HEK293 (cell line): ENCODE measurements at regions not wholly inside any gene's neighbourhood (a gene's known extent, or its start where the extent isn't known, plus 50 kb on each side); places are given as distances from the start of the nearest gene placed in this dataset.

ENCODE experiments used
- CTCF ChIA-PET: fragments of 350-600 bp; formaldehyde crosslinking; extraction: SDS; loops from one replicate; lab custom pipeline; 2021; ENCODE audit warnings: antibody characterized with exemption; lab: Yijun Ruan, JAX
- POLR2A ChIA-PET: fragments of 300-600 bp; formaldehyde crosslinking; extraction: SDS; loops from one replicate; lab custom pipeline; 2020; ENCODE audit warnings: antibody characterized with exemption, inconsistent platforms; lab: Yijun Ruan, JAX
- H3K27ac ChIP-seq: fragments of 200-500 bp; sonication (Bioruptor generic); 2 replicates; pipeline ENCODE4 v1.5.1; 2014; ENCODE audit warnings: low read depth, low read length, control low read depth, inconsistent platforms; ENCODE audit errors: extremely low read depth
- H3K36me3 ChIP-seq, 2 experiments: fragments of 200-500 bp in 1 of 2; sonication (Bioruptor generic) in 1 of 2; 1 replicate in 1 of 2; 2 replicates in 1 of 2; pipeline ENCODE4 v1.5.1; 2014 to 2017; ENCODE audit warnings: inconsistent platforms in 2 of 2, low read length in 2 of 2; ENCODE audit not compliant: control insufficient read depth in 2 of 2, insufficient read depth in 1 of 2
- H3K4me1 ChIP-seq: fragments of 200-500 bp; sonication (Bioruptor generic); 2 replicates; pipeline ENCODE4 v1.5.1; 2014; ENCODE audit warnings: mild to moderate bottlenecking, low read length, inconsistent platforms; ENCODE audit not compliant: control insufficient read depth, insufficient read depth
- H3K4me3 ChIP-seq: 2 replicates; pipeline ENCODE4 v1.5.1; 2011; ENCODE audit warnings: low read depth, mild to moderate bottlenecking, control low read depth, low read length, moderate library complexity
- H3K9me3 ChIP-seq: fragments of 200-500 bp; sonication (Bioruptor generic); 2 replicates; pipeline ENCODE4 v1.5.1; 2014; ENCODE audit warnings: low read depth, low read length, inconsistent platforms; ENCODE audit not compliant: control insufficient read depth, insufficient read depth
- GLI2 ChIP-seq: fragments of 450-650 bp; formaldehyde crosslinking; IDR thresholded peaks from 2 replicates; pipeline ENCODE4; 2017; ENCODE audit warnings: missing biosample characterization, missing genetic modification characterization, low read depth, borderline replicate concordance
- GLI4 ChIP-seq: fragments of 450-650 bp; formaldehyde crosslinking; IDR thresholded peaks from 2 replicates; pipeline ENCODE4 v1.5.1; 2016; ENCODE audit warnings: missing biosample characterization, missing genetic modification characterization
- GLIS1 ChIP-seq: fragments of 450-650 bp; formaldehyde crosslinking; IDR thresholded peaks from 2 replicates; pipeline ENCODE4 v1.5.1; 2016; ENCODE audit warnings: missing biosample characterization, missing genetic modification characterization
- REPIN1 ChIP-seq: fragments of 450-650 bp; formaldehyde crosslinking; IDR thresholded peaks from 2 replicates; pipeline ENCODE4 v1.5.1; 2017; ENCODE audit warnings: missing biosample characterization, missing genetic modification characterization, low read depth
- ZFP37 ChIP-seq: fragments of 450-650 bp; formaldehyde crosslinking; IDR thresholded peaks from 2 replicates; pipeline ENCODE4 v1.5.1; 2016; ENCODE audit warnings: missing biosample characterization, missing genetic modification characterization
- ZFP41 ChIP-seq: fragments of 450-650 bp; formaldehyde crosslinking; IDR thresholded peaks from 2 replicates; pipeline ENCODE4 v1.5.1; 2016; ENCODE audit warnings: missing biosample characterization, missing genetic modification characterization, borderline replicate concordance
- ZFP69B ChIP-seq: fragments of 450-650 bp; formaldehyde crosslinking; IDR thresholded peaks from 2 replicates; pipeline ENCODE4 v1.5.1; 2016; ENCODE audit warnings: missing biosample characterization, missing genetic modification characterization
- ZNF112 ChIP-seq: fragments of 450-650 bp; formaldehyde crosslinking; IDR thresholded peaks from 2 replicates; pipeline ENCODE4 v1.5.0; 2017; ENCODE audit warnings: missing biosample characterization, missing genetic modification characterization
- ZNF174 ChIP-seq: fragments of 450-650 bp; formaldehyde crosslinking; IDR thresholded peaks from 2 replicates; pipeline ENCODE4 v1.5.0; 2017; ENCODE audit warnings: missing biosample characterization, mild to moderate bottlenecking, missing genetic modification characterization
- ZNF423 ChIP-seq: fragments of 450-650 bp; formaldehyde crosslinking; IDR thresholded peaks from 2 replicates; pipeline ENCODE4 v1.5.1; 2016; ENCODE audit warnings: missing biosample characterization, missing genetic modification characterization
- ZNF544 ChIP-seq: fragments of 450-650 bp; formaldehyde crosslinking; IDR thresholded peaks from 2 replicates; pipeline ENCODE4 v1.5.0; 2017; ENCODE audit warnings: missing biosample characterization, missing genetic modification characterization
- ZNF558 ChIP-seq: fragments of 450-650 bp; formaldehyde crosslinking; IDR thresholded peaks from 2 replicates; pipeline ENCODE4 v1.5.1; 2016; ENCODE audit warnings: missing biosample characterization, missing genetic modification characterization
- ZNF561 ChIP-seq: fragments of 450-650 bp; IDR thresholded peaks from 2 replicates; pipeline ENCODE4 v1.5.1; 2018; ENCODE audit warnings: missing biosample characterization, missing genetic modification characterization, borderline replicate concordance
- ZNF624 ChIP-seq: fragments of 450-650 bp; formaldehyde crosslinking; IDR thresholded peaks from 2 replicates; pipeline ENCODE4 v1.5.1; 2017; ENCODE audit warnings: missing biosample characterization, missing genetic modification characterization
- ZNF677 ChIP-seq: fragments of 450-650 bp; IDR thresholded peaks from 2 replicates; pipeline ENCODE4 v1.5.0; 2018; ENCODE audit warnings: missing biosample characterization, mild to moderate bottlenecking, missing genetic modification characterization, moderate library complexity
- ZNF707 ChIP-seq: fragments of 450-650 bp; formaldehyde crosslinking; IDR thresholded peaks from 2 replicates; pipeline ENCODE4 v1.5.1; 2016; ENCODE audit warnings: missing biosample characterization, missing genetic modification characterization
- ZNF792 ChIP-seq: fragments of 450-650 bp; formaldehyde crosslinking; IDR thresholded peaks from 2 replicates; pipeline ENCODE4 v1.5.1; 2016; ENCODE audit warnings: missing biosample characterization, missing genetic modification characterization
- TF ChIP-seq, protein P1 (sequence below): fragments of 450-650 bp; formaldehyde crosslinking; IDR thresholded peaks from 2 replicates; pipeline ENCODE4 v1.5.1; 2016; ENCODE audit warnings: missing biosample characterization, missing genetic modification characterization
- TF ChIP-seq, protein P2 (sequence below): IDR thresholded peaks from 2 replicates; pipeline ENCODE4 v1.6.1; 2011; ENCODE audit warnings: mild to moderate bottlenecking, low read depth, low read length, borderline replicate concordance
- TF ChIP-seq, protein P3 (sequence below): fragments of 450-650 bp; formaldehyde crosslinking; IDR thresholded peaks from 2 replicates; pipeline ENCODE4 v1.5.1; 2016; ENCODE audit warnings: missing biosample characterization, missing genetic modification characterization
- TF ChIP-seq, protein P4 (sequence below): fragments of 450-650 bp; formaldehyde crosslinking; IDR thresholded peaks from 2 replicates; pipeline ENCODE4 v1.5.1; 2016; ENCODE audit warnings: missing biosample characterization, missing genetic modification characterization, borderline replicate concordance

DNA sequence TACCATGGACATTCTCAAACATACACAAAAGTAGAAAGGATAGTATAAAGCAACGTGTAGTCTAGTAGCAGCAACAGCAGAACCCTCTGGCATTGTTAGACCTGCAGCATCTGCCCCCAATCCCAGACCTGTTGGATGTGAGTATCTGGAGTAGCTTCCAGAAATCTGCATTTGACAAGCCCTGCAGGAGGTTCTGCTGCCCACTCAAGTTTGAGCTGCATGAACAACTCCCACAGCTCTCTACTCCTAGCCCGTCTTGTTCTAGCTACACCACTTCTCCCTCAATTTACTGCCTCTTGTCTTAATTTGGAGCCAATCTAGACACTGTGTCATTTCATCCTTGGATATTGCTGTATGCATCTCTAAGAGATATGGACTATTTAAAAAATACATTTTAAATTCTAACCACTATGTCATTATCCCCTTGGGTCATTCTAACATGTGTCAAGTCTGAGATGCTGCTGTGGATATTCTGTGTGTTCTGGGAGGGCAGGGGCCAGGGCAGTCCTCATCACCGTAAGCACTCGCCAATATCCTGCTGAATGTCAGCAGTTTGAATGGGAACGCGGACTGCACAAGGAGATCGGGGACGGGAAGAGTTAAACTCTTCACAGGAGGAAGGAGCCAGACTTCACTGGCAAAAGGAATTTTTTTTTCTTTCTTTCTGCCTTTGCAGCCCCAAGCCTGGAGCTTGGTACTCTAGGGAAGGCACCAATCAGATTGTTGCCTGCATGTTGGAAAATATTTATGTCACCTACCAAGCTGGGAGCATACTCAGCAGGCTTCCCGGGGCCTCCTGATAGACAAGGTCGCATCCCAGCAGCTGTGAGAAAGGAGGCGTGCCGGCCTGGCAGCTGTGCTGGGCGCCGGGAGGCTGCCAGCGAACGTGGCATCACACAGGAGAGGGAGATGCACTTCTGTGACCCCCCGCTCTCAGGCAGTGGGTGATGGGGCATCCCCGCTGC is 429.0 kb downstream of the MIAT start:
- POLR2A ChIA-PET: no interaction called here
- H3K4me1 ChIP-seq: no peaks in the 10 kb centered on the region
- CTCF ChIA-PET: interaction anchor here (0.7 kb wide), 1 partner anchor 9 kb away, joined by 4 read pairs; no protein-coding TSS in a partner anchor
- H3K4me3 ChIP-seq: no peak overlapping the region
- H3K27ac ChIP-seq: no peak overlapping the region
- H3K36me3 ChIP-seq: no peaks in the 10 kb centered on the region
- no peaks in the 10 kb centered on the region; the same call in 1 of the 2 replicates for H3K9me3 ChIP-seq
- no peak for TF ChIP-seq ZFP41 (tag by site-specific recombination)
- no peak for TF ChIP-seq ZNF174
- TF ChIP-seq, protein P1, sequence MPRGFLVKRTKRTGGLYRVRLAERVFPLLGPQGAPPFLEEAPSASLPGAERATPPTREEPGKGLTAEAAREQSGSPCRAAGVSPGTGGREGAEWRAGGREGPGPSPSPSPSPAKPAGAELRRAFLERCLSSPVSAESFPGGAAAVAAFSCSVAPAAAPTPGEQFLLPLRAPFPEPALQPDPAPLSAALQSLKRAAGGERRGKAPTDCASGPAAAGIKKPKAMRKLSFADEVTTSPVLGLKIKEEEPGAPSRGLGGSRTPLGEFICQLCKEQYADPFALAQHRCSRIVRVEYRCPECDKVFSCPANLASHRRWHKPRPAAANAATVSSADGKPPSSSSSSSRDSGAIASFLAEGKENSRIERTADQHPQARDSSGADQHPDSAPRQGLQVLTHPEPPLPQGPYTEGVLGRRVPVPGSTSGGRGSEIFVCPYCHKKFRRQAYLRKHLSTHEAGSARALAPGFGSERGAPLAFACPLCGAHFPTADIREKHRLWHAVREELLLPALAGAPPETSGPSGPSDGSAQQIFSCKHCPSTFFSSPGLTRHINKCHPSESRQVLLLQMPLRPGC: no peak
- TF ChIP-seq GLI4 (tag by site-specific recombination): no peak
- TF ChIP-seq ZNF677 (tag by site-specific recombination): no peak
- no peak for TF ChIP-seq ZNF707 (tag by site-specific recombination)
- TF ChIP-seq, protein P2, sequence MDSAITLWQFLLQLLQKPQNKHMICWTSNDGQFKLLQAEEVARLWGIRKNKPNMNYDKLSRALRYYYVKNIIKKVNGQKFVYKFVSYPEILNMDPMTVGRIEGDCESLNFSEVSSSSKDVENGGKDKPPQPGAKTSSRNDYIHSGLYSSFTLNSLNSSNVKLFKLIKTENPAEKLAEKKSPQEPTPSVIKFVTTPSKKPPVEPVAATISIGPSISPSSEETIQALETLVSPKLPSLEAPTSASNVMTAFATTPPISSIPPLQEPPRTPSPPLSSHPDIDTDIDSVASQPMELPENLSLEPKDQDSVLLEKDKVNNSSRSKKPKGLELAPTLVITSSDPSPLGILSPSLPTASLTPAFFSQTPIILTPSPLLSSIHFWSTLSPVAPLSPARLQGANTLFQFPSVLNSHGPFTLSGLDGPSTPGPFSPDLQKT: no peak
- TF ChIP-seq, protein P3, sequence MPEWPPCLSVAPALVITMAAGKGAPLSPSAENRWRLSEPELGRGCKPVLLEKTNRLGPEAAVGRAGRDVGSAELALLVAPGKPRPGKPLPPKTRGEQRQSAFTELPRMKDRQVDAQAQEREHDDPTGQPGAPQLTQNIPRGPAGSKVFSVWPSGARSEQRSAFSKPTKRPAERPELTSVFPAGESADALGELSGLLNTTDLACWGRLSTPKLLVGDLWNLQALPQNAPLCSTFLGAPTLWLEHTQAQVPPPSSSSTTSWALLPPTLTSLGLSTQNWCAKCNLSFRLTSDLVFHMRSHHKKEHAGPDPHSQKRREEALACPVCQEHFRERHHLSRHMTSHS (tag by site-specific recombination): no peak
- TF ChIP-seq GLI2 (tag by site-specific recombination): no peak
- TF ChIP-seq REPIN1 (tag by site-specific recombination): no peak
- no peak for TF ChIP-seq ZNF544 (tag by site-specific recombination)
- no peak for TF ChIP-seq ZNF561 (tag by site-specific recombination)

DNA sequence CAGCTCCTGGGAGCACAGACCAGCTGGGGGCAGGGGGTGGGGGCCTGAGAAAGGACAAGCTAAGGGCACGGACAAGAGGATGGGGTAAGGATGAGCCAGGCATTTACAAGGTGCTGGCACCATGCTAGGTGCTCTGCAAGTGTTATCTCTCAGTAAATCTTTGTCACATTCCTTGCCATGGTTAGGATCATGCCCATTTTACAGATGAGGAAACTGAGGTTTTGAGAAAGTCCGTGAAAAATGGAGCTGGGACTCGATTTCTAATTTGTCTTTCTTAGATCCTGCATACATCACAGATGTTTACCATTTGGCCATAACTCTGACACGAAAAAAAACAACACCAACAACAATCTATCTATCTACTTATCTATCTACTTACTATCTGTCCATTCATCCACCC is 429.7 kb downstream of the MIAT start:
- Histone ChIP-seq H3K36me3 (no peaks in the 10 kb centered on the region), H3K4me3 (no peak overlapping the region)
- TF ChIP-seq ZNF561 (tag by site-specific recombination) (no peak), GLIS1 (tag by site-specific recombination) (no peak), ZNF112 (tag by site-specific recombination) (no peak), ZNF792 (tag by site-specific recombination) (no peak)
- TF ChIP-seq, all 188 proteins: peak for 0
- POLR2A ChIA-PET: no interaction called here
- H3K27ac ChIP-seq: no peak overlapping the region
- CTCF ChIA-PET: interaction anchor here (0.6 to 0.7 kb wide), 2 partner anchors 8 to 12 kb away, joined by 3 to 4 read pairs; no protein-coding TSS in a partner anchor
- no peaks in the 10 kb centered on the region; the same call in 1 of the 2 replicates for H3K9me3 ChIP-seq
- no peaks in the 10 kb centered on the region for H3K4me1 ChIP-seq

DNA sequence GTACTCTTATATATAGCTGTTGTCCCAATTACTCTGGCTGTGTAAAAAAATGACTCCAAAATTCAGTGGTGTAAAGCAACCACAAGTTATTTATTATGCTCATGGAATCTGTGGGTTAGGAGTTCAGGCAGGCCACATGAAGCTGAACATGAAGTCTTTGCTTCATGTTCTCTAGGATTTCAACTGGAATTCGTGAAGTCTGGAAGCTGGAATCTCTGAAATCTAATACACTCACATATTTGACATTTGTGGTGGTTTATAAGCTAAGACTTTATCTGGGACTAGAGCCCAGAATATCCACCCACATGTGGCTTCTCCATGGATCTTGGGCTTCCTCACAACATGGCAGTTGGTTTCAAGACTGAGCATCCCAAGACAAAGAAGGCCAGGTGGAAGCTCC is 430.6 kb downstream of the MIAT start:
- Histone ChIP-seq H3K4me3 (no peak overlapping the region), H3K4me1 (no peaks in the 10 kb centered on the region), H3K27ac (no peak overlapping the region), H3K36me3 (no peaks in the 10 kb centered on the region), H3K9me3 (no peaks in the 10 kb centered on the region; the same call in 1 of the 2 replicates)
- POLR2A ChIA-PET: no interaction called here
- CTCF ChIA-PET: no interaction called here
- TF ChIP-seq ZFP37 (no peak), ZFP69B (no peak), ZNF624 (tag by site-specific recombination) (no peak), ZNF558 (tag by site-specific recombination) (no peak), ZNF423 (tag by site-specific recombination) (no peak)
- TF ChIP-seq, protein P4, sequence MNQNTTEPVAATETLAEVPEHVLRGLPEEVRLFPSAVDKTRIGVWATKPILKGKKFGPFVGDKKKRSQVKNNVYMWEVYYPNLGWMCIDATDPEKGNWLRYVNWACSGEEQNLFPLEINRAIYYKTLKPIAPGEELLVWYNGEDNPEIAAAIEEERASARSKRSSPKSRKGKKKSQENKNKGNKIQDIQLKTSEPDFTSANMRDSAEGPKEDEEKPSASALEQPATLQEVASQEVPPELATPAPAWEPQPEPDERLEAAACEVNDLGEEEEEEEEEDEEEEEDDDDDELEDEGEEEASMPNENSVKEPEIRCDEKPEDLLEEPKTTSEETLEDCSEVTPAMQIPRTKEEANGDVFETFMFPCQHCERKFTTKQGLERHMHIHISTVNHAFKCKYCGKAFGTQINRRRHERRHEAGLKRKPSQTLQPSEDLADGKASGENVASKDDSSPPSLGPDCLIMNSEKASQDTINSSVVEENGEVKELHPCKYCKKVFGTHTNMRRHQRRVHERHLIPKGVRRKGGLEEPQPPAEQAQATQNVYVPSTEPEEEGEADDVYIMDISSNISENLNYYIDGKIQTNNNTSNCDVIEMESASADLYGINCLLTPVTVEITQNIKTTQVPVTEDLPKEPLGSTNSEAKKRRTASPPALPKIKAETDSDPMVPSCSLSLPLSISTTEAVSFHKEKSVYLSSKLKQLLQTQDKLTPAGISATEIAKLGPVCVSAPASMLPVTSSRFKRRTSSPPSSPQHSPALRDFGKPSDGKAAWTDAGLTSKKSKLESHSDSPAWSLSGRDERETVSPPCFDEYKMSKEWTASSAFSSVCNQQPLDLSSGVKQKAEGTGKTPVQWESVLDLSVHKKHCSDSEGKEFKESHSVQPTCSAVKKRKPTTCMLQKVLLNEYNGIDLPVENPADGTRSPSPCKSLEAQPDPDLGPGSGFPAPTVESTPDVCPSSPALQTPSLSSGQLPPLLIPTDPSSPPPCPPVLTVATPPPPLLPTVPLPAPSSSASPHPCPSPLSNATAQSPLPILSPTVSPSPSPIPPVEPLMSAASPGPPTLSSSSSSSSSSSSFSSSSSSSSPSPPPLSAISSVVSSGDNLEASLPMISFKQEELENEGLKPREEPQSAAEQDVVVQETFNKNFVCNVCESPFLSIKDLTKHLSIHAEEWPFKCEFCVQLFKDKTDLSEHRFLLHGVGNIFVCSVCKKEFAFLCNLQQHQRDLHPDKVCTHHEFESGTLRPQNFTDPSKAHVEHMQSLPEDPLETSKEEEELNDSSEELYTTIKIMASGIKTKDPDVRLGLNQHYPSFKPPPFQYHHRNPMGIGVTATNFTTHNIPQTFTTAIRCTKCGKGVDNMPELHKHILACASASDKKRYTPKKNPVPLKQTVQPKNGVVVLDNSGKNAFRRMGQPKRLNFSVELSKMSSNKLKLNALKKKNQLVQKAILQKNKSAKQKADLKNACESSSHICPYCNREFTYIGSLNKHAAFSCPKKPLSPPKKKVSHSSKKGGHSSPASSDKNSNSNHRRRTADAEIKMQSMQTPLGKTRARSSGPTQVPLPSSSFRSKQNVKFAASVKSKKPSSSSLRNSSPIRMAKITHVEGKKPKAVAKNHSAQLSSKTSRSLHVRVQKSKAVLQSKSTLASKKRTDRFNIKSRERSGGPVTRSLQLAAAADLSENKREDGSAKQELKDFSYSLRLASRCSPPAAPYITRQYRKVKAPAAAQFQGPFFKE (tag by site-specific recombination): no peak
